Tibial nerve (tissue), 4 donors: ENCODE measurements at regions not wholly inside any gene's neighbourhood (a gene's known extent, or its start where the extent isn't known, plus 50 kb on each side); places are given as distances from the start of the nearest gene placed in this dataset.

Experiments used
- CTCF ChIP-seq, 5 experiments: fragments of 200-600 bp in 3 of 5; fragments of 450-650 bp in 2 of 5; sonication (generic) in 3 of 5; IDR thresholded peaks; one replicate each; pipeline ENCODE4 v1.5.1; 2016 to 2019; ENCODE audit warnings: antibody characterized with exemption in 5 of 5, mild to moderate bottlenecking in 3 of 5, moderate library complexity in 2 of 5
- EP300 ChIP-seq, 2 donors: sonication (generic); formaldehyde crosslinking; IDR thresholded peaks; one replicate each; pipeline ENCODE4 v1.6.1; 2017; ENCODE audit warnings: antibody characterized with exemption in 2 of 2, mild to moderate bottlenecking in 1 of 2
- POLR2A ChIP-seq, 2 donors: fragments of 450-650 bp; IDR thresholded peaks; one replicate each; pipeline ENCODE4 v1.6.1; 2017; ENCODE audit warnings: antibody characterized with exemption in 2 of 2, mild to moderate bottlenecking in 2 of 2, moderate library complexity in 2 of 2

GRCh38 chr4:96991083-96991482 lies 1151.2 kb downstream of the PDHA2 start:
- TF ChIP-seq EP300 (IDR thresholded peaks at IDR 0.05) (no peak), CTCF (IDR thresholded peaks at IDR 0.05) (no peak), POLR2A (IDR thresholded peaks at IDR 0.05) (no peak)
